ENCODE measurements at regions not wholly inside any gene's neighbourhood (a gene's known extent, or its start where the extent isn't known, plus 50 kb on each side); places are given as distances from the start of the nearest gene placed in this dataset.

DNA sequence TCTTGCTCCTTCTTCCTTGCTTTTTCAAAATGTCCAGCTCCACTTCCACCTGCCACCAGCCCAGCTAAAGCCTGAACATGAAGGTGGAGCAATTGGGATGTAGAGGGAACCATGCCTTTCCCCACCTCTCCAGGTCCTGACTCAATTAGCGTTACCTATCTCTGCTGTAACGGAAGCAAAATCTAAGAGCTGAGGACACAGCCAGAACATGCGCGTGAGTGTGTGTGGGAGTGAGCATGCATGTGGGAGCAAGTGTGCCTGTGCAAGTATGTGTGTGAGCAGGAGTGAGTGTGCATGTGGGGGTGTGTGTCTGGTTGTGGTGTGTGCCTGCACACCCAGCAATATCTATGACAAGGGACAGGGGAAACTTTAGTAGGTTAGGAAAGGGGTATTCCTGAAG, 364.5 kb downstream of the MID1IP1 start:
- TF ChIP-seq, protein P1, sequence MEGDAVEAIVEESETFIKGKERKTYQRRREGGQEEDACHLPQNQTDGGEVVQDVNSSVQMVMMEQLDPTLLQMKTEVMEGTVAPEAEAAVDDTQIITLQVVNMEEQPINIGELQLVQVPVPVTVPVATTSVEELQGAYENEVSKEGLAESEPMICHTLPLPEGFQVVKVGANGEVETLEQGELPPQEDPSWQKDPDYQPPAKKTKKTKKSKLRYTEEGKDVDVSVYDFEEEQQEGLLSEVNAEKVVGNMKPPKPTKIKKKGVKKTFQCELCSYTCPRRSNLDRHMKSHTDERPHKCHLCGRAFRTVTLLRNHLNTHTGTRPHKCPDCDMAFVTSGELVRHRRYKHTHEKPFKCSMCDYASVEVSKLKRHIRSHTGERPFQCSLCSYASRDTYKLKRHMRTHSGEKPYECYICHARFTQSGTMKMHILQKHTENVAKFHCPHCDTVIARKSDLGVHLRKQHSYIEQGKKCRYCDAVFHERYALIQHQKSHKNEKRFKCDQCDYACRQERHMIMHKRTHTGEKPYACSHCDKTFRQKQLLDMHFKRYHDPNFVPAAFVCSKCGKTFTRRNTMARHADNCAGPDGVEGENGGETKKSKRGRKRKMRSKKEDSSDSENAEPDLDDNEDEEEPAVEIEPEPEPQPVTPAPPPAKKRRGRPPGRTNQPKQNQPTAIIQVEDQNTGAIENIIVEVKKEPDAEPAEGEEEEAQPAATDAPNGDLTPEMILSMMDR (IDR thresholded peaks at IDR 0.05): no peak
- no peak for TF ChIP-seq POLR2A (IDR thresholded peaks at IDR 0.05)

Measured in uterus (tissue), 2 donors.